ENCODE measurements at regions not wholly inside any gene's neighbourhood (a gene's known extent, or its start where the extent isn't known, plus 50 kb on each side); places are given as distances from the start of the nearest gene placed in this dataset.
A peak's percentile ranks its signal among the peaks of the same experiment; 100 is the strongest.

DNA sequence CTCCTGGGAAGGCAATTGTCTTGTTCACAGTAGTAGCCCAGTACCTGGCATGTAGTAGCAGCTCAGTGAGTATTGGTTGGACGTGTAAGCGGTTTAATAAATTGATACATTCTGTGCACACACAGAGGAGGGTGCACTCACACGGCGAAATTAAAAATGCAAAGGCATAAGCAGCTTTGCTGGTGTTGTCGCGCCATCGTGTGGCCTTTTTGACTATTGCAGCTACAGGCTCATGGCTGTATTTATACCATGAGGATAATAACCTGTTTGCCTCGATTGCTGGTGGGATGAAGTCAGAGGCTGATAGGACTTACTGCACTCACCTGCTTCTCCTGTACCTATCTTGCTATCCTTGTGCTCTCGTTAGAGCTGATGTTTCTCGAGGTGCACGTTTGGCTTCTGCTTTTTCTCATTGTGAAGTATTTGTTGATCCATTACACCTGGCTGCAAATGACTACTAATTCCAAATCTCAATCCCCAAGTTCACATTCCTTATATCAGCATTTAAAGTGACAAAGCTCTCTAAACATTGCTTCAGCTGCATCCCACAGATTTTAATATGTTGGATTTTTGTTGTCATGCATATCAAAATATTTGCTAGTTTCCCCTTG is 61.5 kb downstream of the TBXT start:
- peak; percentile 32 for DNase-seq (ENCODE audit: low read depth)

DNA sequence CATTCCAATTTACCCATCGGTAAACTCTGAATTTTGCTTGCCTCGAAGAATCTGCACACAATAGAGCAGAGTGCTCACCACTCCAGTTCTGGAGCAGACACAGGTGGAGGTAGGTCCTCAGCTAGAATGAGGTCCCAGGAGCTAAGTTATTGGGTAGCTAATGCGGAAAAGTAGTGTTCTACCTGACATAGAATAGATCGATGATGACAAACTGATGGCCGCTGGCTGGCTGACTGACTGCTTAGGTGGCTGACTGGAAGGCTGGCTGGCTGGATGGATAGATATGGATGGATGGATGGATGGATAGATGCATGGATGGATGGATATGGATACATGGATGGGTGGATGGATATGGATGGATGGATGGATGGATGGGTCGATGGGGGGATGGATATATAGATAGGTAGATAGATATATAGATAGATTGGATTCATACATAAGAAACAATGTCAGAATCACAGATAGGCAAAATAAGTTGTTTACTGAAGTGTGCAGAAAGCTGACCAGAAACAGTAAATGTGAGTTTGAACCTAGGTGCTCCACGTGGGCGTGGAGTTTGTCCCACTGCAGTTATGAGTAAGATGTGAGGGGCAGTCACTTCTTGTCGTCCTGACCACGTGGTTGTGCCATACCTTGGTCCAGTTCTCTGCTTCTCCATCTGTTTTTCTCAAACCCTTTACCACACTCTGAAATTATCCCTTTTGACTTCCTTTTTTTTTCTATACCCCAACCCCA is 62.1 kb downstream of the TBXT start:
- no peak for DNase-seq (ENCODE audit: low read depth)

DNA sequence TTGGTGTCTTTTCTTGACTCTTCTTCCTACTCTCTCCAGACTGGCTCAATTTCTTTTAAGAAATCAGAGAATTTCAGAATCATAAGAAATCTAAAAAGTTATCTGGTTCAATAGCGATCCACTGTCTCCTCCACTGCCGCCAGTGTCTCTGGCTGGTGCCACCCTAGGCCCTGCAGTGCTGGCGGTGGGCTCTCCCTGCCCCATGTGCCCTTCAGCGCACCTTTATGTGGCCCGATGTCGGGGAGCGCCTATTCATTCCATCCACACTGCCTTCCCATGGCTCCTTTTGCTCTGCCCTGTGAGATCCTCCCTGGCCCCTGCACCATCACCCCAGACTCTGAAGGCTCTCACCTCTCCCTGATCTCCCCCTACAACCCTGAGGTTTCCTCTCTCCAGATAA is 62.8 kb downstream of the TBXT start:
- no peak for DNase-seq (ENCODE audit: low read depth)

GRCh38 chr6:166104107-166104506 is 63.5 kb downstream of the TBXT start:
- no peak for DNase-seq (ENCODE audit: low read depth)

DNA sequence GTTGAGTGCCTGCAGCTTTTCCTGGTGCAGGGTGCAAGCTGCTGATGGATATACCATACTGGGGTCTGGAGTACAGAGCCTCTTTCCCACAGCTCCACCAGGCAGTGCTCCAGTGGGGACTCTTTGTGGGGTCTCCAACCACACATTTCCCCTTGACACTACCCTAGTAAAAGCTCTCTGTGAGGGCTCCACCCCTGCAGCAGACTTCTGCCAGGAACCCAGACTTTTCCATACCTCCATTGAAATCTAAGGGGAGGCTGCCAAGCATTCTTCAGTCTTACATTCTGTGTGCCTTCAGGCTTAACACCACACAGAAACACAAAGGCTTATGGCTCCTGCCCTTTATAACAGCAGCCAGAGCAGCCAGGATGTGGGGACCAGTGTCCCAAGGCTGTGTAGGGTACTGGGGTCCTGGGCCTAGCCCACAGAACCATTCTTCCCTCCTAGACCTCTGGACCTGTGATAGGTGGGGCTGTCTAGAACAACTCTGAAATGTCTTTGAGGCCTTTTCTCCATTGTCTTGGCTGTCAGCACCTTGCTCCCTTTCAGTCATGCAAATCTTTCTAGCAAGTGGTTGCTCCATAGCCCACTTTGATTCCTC is 65.7 kb downstream of the TBXT start:
- no peak for DNase-seq (ENCODE audit: low read depth)

DNA sequence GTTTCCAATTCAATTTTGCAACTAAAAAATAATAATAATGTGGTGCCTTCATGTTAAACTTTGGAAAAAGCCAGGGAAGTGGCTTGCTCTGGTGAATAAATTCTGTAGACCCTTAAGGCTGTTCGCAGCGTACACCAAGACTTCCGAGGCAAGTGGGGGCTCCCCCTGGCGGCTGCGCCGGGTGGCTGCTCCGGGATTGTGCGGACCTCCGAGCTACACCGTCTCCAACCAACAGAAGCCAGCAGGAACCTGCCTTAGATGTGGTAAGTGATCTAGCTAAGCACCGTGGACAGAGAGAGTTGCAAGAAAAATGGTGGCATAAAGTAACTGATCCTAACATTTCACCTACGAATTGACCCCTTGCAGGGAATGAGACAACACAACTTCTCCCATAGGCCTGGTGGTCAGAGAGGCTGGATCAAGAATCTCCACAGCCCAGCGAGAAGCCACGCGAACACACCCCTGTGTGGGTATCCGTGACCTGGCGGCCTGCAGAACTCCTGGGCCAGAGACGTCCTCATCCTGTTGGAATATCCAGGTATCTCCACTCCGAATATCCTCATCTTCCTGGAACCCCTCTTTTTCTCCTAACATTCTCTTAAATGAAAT is 69.6 kb downstream of the TBXT start:
- DNase-seq (ENCODE audit: low read depth), result peak; percentile 43

DNA sequence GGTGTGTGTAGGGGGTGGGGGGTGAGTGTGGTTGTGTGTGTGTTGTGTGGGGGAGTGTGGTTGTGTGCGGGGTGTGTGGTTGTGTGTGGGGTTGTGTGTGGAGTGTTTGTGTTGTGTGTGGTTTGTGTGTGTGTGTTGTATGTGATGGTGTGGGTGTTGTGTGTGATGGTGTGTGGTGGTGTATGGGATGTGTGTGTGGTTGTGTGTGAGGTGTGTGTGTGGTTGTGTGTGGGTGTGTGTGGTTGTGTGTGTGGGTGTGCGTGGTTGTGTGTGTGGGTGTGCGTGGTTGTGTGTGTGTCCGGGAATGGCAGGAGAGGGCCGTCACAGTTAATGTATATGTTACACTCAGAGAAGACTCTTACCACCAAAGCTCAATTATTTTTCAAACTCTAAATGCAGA is 79.8 kb downstream of the TBXT start:
- no peak for DNase-seq (ENCODE audit: low read depth)

DNA sequence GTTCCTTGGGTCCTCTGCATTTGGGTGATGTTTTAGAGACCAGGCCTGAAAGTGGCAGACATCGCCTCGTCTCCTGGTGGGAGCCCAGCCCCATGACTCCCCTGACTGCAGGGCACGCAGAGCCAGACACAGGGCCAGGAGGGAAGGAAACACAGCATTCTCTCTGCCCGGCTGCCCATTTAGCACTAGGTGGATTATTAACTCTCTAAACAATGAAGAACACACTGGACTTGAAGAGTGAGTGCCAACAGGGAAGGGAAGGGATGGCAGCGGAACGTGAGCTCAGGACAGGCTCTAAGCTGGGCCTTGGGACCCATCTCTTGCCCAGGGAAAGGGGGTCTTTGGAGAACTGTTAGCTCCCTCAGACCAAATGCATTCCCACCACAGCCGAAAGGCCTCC is 80.4 kb downstream of the TBXT start:
- DNase-seq (ENCODE audit: low read depth), result no peak

GRCh38 chr6:166085500-166085899 is 82.2 kb downstream of the TBXT start:
- DNase-seq (ENCODE audit: low read depth), result no peak

- no peak for DNase-seq (ENCODE audit: low read depth)
These were observed 82.7 kb downstream of the TBXT start for GRCh38 chr6:166084951-166085350.

GRCh38 chr6:166079841-166080240 is 87.8 kb downstream of the TBXT start:
- no peak for DNase-seq (ENCODE audit: low read depth)

- DNase-seq (ENCODE audit: low read depth), result peak; percentile 91
These were observed 89.4 kb downstream of the TBXT start for GRCh38 chr6:166078294-166078693.

GRCh38 chr6:166076625-166077024 is 91.0 kb downstream of the TBXT start:
- DNase-seq (ENCODE audit: low read depth), result no peak

DNA sequence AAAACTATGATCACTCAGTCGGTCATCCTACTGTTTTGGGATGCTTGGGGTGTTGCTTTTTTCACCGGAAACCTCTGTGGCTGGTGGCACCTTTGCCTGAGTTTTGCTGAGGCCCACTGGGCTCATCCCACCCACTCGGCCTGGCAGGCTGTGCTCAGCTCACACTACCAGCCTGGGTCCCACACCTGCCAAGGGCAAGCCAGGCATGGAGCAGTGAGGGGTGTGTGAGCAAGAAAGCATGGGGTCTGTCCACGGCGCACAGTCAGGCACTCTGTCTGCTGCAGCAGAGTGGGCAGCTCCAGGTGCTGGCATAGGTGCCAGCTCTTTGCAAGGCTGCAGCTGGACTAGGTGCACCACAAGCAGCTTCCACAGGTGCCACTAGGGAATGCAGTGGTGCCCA is 91.7 kb downstream of the TBXT start:
- DNase-seq (ENCODE audit: low read depth), result no peak

DNA sequence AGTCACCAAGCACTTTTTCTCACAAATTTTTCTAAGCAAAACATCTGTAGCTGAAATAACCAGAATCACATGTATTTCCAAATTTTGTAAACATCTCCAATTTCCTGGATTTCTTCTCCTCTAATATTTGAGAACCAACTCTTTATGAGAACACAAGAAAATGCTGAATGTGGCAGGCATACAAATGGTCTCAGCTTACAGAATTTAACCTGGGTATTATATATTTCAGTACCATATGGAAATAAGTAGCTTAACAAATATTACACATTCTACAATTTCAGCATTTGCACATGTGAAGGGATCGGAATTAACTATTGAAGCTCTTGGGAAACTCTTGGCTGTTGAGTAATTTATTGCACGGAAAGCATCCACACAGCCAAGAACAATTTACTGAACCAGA is 92.5 kb downstream of the TBXT start:
- no peak for DNase-seq (ENCODE audit: low read depth)

GRCh38 chr6:166073082-166073481 is 94.6 kb downstream of the TBXT start:
- DNase-seq (ENCODE audit: low read depth), result no peak

DNA sequence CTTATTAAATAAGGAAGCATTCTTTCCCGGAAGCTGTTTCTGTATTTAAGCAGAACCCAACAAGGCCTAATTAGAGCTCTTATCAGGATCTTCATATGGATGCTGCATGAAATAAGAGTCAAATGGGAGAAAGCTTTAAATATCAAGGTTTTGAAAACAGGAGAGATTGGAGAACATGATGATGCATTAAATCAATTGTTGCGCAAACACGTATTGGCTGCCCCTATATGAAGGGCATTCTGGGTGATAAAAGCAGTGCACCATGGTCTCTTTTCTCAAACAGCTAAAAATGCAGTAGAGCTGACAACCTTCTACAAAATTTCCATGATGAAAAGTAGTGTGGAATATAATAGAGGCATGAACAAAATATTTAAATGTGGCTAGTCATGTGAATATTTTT is 98.9 kb downstream of the TBXT start:
- DNase-seq (ENCODE audit: low read depth), result no peak

DNA sequence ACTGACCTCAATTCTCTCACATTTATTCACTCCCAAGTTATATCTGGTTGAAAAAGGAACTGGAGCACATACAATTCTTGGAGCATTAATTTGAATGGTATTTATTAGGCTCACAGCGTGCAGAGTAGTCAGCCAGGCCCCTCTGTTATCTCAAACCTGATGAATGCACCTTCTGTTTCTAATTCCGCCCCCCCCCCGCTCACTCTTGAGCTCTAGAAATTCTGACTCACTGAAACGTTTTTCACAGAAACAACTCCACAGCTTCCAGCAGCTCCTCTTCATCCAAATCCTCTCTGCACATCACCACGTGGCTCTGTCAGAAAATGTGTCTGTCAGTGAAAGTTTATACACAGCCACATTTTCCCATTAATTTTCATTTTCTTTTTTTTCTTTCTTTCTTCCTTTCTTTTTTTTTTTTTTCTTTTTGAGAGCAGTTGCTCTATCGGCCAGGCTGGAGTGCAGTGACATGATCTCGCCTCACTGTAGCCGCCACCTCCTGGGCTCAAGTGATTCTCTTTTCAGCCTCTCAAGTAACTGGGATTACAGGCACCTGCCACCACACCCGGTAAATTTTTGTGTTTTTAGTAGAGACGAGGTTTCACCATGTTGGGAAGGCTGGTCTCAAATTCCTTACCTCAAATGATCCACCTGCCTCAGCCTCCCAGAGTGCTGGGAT is 109.4 kb downstream of the TBXT start:
- DNase-seq (ENCODE audit: low read depth), result no peak

DNA sequence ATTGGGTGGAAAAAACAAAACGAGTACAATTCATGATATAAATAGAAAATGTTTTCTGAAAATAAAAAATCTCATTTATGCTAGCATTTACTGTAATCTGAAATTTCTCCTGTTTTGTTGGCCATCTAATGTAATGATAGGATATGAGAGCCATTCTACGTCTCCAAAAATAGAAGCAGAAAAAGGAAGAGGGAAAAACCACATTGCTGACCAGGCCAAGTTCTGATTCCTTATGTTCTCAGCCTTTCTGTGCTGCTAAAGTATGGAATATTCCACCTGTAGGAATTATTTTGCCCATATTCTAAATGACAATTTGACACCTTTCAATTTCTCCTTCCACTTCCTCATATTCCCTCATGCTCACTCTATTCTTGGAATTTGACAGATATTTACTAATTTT is 110.2 kb downstream of the TBXT start:
- DNase-seq (ENCODE audit: low read depth), result no peak

- DNase-seq (ENCODE audit: low read depth), result no peak
These were observed 111.0 kb downstream of the TBXT start for GRCh38 chr6:166056637-166057036.

- no peak for DNase-seq (ENCODE audit: low read depth)
These were observed 111.8 kb downstream of the TBXT start for GRCh38 chr6:166055801-166056200.

DNA sequence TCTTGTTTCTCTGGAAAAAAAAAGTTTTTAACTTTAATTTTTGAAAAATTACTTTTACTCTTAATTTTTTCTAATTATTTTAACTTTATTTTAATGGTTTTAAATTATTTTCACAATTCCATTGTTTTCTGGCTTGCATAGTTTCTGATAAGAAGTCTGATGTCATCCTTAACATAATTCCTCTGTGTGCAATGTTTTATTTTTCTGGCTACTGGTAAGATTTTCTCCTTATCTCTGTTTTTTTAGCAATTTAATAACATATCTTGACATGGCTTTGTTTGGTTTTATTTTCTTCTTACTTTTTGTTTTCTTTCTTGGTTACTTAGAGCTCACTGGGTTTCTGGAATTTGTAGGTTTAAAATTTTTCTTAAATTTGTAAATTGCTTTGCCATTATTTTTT is 114.8 kb downstream of the TBXT start:
- DNase-seq (ENCODE audit: low read depth), result no peak

DNA sequence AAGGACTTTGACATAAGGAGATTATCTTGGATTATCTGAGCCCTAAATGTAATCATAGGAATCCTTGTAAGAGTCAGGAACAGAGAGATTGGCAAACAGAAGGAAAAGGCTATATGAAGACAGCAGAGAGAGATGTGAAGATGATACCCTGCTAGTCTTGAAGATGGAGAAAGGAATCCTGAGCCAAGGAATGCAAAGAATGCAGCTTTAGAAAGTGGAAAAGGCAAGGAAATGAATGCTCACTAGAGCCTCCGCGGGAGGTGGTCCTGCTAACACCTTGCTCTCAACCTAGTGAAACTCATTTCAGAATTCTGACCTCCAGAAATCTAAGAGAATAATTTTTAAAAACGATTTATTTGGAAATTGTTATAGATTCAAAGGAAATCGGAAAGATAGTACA is 117.1 kb downstream of the TBXT start:
- no peak for DNase-seq (ENCODE audit: low read depth)

Measured in non-pigmented ciliary epithelial cell (primary cell).